Retina (tissue), 1 donor: ENCODE measurements at regions not wholly inside any gene's neighbourhood (a gene's known extent, or its start where the extent isn't known, plus 50 kb on each side); places are given as distances from the start of the nearest gene placed in this dataset.

Experiments
- DNase-seq: peaks from one replicate; pipeline ENCODE4 v3.0.0-alpha.2; 2016

- peak; percentile 49 for DNase-seq
Measured at GRCh38 chr13:40442231-40442630, 224.2 kb downstream of the FOXO1 start.

- no peak for DNase-seq
Measured at GRCh38 chr13:40442826-40443225, 223.6 kb downstream of the FOXO1 start.

- no peak for DNase-seq
Measured at GRCh38 chr13:40444241-40444640, 222.2 kb downstream of the FOXO1 start.

- DNase-seq: no peak
Measured at GRCh38 chr13:40445557-40445990, 220.9 kb downstream of the FOXO1 start.

GRCh38 chr13:40446365-40446764 lies 220.1 kb downstream of the FOXO1 start:
- no peak for DNase-seq

GRCh38 chr13:40447857-40448256 lies 218.6 kb downstream of the FOXO1 start:
- no peak for DNase-seq

- DNase-seq: no peak
Measured at GRCh38 chr13:40452038-40452666, 214.3 kb downstream of the FOXO1 start.

- DNase-seq: no peak
Measured at GRCh38 chr13:40452741-40453334, 213.6 kb downstream of the FOXO1 start.

- DNase-seq: no peak
Measured at GRCh38 chr13:40453351-40454021, 213.0 kb downstream of the FOXO1 start.

- no peak for DNase-seq
Measured at GRCh38 chr13:40456397-40456953, 210.0 kb downstream of the FOXO1 start.

GRCh38 chr13:40456979-40457553 lies 209.4 kb downstream of the FOXO1 start:
- DNase-seq: no peak

- DNase-seq: no peak
Measured at GRCh38 chr13:40457929-40458719, 208.3 kb downstream of the FOXO1 start.

- DNase-seq: no peak
Measured at GRCh38 chr13:40458720-40458990, 207.8 kb downstream of the FOXO1 start.

- DNase-seq: no peak
Measured at GRCh38 chr13:40460116-40460515, 206.3 kb downstream of the FOXO1 start.

- DNase-seq: no peak
Measured at GRCh38 chr13:40464337-40465014, 202.0 kb downstream of the FOXO1 start.

- DNase-seq: no peak
Measured at GRCh38 chr13:40465015-40465390, 201.4 kb downstream of the FOXO1 start.

- no peak for DNase-seq
Measured at GRCh38 chr13:40466272-40466671, 200.2 kb downstream of the FOXO1 start.

- DNase-seq: no peak
Measured at GRCh38 chr13:40468227-40468838, 198.1 kb downstream of the FOXO1 start.

GRCh38 chr13:40469581-40470310 lies 196.7 kb downstream of the FOXO1 start:
- no peak for DNase-seq

GRCh38 chr13:40470660-40471059 lies 195.8 kb downstream of the FOXO1 start:
- no peak for DNase-seq

- no peak for DNase-seq
Measured at GRCh38 chr13:40471076-40471475, 195.4 kb downstream of the FOXO1 start.
